Gastrocnemius medialis (tissue), 4 donors: ENCODE measurements at regions not wholly inside any gene's neighbourhood (a gene's known extent, or its start where the extent isn't known, plus 50 kb on each side); places are given as distances from the start of the nearest gene placed in this dataset.
"Not testable (repeated sequence)": the region's sequence is repeated elsewhere in the genome, so short reads cannot be mapped to it uniquely, and the experiment has no call there.

Experiments
- ATAC-seq, 2 donors: fragments of 150-250 bp; one replicate each; pipeline ENCODE4 v1.9.1; 2016
- DNase-seq, 2 donors: peaks; one replicate each; pipeline ENCODE4 v3.0.0-alpha.2; 2019
- H3K27ac ChIP-seq, 4 donors: fragments of 200-600 bp; sonication (generic); 1 replicate in 1 of 4; 2 replicates in 3 of 4; pipeline ENCODE4 v1.5.1; 2016 to 2018; ENCODE audit warnings: mild to moderate bottlenecking in 2 of 4, moderate library complexity in 1 of 4
- H3K27me3 ChIP-seq, 3 donors: fragments of 200-600 bp; sonication (generic) in 2 of 3; 1 replicate in 1 of 3; 2 replicates in 2 of 3; pipeline versions ENCODE4 v1.5.1 to v1.6.0; 2016 to 2019; ENCODE audit warnings: mild to moderate bottlenecking in 1 of 3, moderate library complexity in 1 of 3
- H3K36me3 ChIP-seq, 2 donors: fragments of 200-600 bp; sonication (generic) in 1 of 2; one replicate each; pipeline ENCODE4 v1.5.1; 2017 to 2018
- H3K4me1 ChIP-seq, 2 donors: fragments of 200-600 bp; sonication (generic) in 1 of 2; one replicate each; pipeline ENCODE4 v1.5.1; 2016 to 2017; ENCODE audit warnings: mild to moderate bottlenecking in 2 of 2
- H3K4me3 ChIP-seq, 4 donors: fragments of 200-600 bp; sonication (generic) in 3 of 4; 1 replicate in 1 of 4; 2 replicates in 3 of 4; pipeline ENCODE4 v1.5.1; 2016 to 2019; ENCODE audit warnings: mild to moderate bottlenecking in 2 of 4
- H3K9me3 ChIP-seq, 3 donors: fragments of 200-600 bp; sonication (generic) in 2 of 3; 1 replicate in 1 of 3; 2 replicates in 2 of 3; pipeline ENCODE4 v1.5.1; 2016 to 2019
- CTCF ChIP-seq, 5 experiments: fragments of 450-650 bp in 3 of 5; fragments of 200-600 bp in 2 of 5; sonication (generic) in 2 of 5; IDR thresholded peaks in 4 of 5; conservative IDR thresholded peaks in 1 of 5; 1 replicate in 4 of 5; 2 replicates in 1 of 5; pipeline ENCODE4 v1.5.1; 2016 to 2019; ENCODE audit warnings: antibody characterized with exemption in 5 of 5, mild to moderate bottlenecking in 3 of 5, moderate library complexity in 3 of 5
- POLR2A ChIP-seq, 2 donors: fragments of 450-650 bp; IDR thresholded peaks; one replicate each; pipeline ENCODE4 v1.6.1; 2017; ENCODE audit warnings: antibody characterized with exemption in 2 of 2, mild to moderate bottlenecking in 2 of 2, moderate library complexity in 2 of 2
- in situ Hi-C, 4 donors: fragments of 200-750 bp; cut with MboI; loops; one replicate each; pipeline versions ENCODE4 v1.15.0 to v1.8.0; 2017; ENCODE audit warnings: low sequenced_read_pairs in 4 of 4
- intact Hi-C: fragments of 100-400 bp; cut with DNase I; formaldehyde crosslinking; loops from one replicate; pipeline ENCODE4 v1.15.1; 2023; ENCODE audit warnings: low total_unique reads

- intact Hi-C loops (no loop called here), in situ Hi-C loops (no loop called here)
- no peak overlapping the region for H3K4me3 ChIP-seq
- no peaks in the 10 kb centered on the region for H3K4me1 ChIP-seq
- no peaks in the 10 kb centered on the region for H3K36me3 ChIP-seq
- TF ChIP-seq CTCF (IDR thresholded peaks at IDR 0.05 in 4 of 5, conservative IDR thresholded peaks at IDR 0.05 in 1 of 5) (no peak), POLR2A (IDR thresholded peaks at IDR 0.05) (no peak)
- DNase-seq (no peak), ATAC-seq (no peak)
- H3K27me3 ChIP-seq: no peaks in the 10 kb centered on the region
- H3K27ac ChIP-seq: no peak overlapping the region
- H3K9me3 ChIP-seq: no peaks in the 10 kb centered on the region
These were observed 111.7 kb upstream of the COBL start for GRCh38 chr7:51428217-51428887.

- intact Hi-C loops: no loop called here
- no peak overlapping the region for H3K27ac ChIP-seq
- H3K27me3 ChIP-seq: no peaks in the 10 kb centered on the region
- in situ Hi-C loops: no loop called here
- H3K4me1 ChIP-seq: no peaks in the 10 kb centered on the region
- DNase-seq: no peak
- no peak for ATAC-seq
- no peaks in the 10 kb centered on the region for H3K9me3 ChIP-seq
- H3K36me3 ChIP-seq: no peaks in the 10 kb centered on the region
- no peak overlapping the region for H3K4me3 ChIP-seq
- TF ChIP-seq CTCF (IDR thresholded peaks at IDR 0.05 in 4 of 5, conservative IDR thresholded peaks at IDR 0.05 in 1 of 5) (no peak), POLR2A (IDR thresholded peaks at IDR 0.05) (no peak)
These were observed 109.6 kb upstream of the COBL start for GRCh38 chr7:51426163-51426562.

GRCh38 chr7:51409934-51410333 is 93.3 kb upstream of the COBL start:
- in situ Hi-C loops, H3K27me3 ChIP-seq, intact Hi-C loops, ATAC-seq, H3K4me3 ChIP-seq, H3K36me3 ChIP-seq, H3K4me1 ChIP-seq, H3K27ac ChIP-seq, DNase-seq, H3K9me3 ChIP-seq: not testable (repeated sequence)

GRCh38 chr7:51397608-51398007 is 81.0 kb upstream of the COBL start:
- H3K27ac ChIP-seq, H3K36me3 ChIP-seq, DNase-seq, H3K27me3 ChIP-seq, H3K4me1 ChIP-seq, intact Hi-C loops, H3K9me3 ChIP-seq, H3K4me3 ChIP-seq, ATAC-seq, in situ Hi-C loops: not testable (repeated sequence)

GRCh38 chr7:51393003-51393402 is 76.4 kb upstream of the COBL start:
- H3K36me3 ChIP-seq, H3K4me3 ChIP-seq, H3K9me3 ChIP-seq, in situ Hi-C loops, H3K4me1 ChIP-seq, DNase-seq, ATAC-seq, H3K27me3 ChIP-seq, intact Hi-C loops, H3K27ac ChIP-seq: not testable (repeated sequence)

- H3K27me3 ChIP-seq, ATAC-seq, in situ Hi-C loops, H3K4me1 ChIP-seq, H3K27ac ChIP-seq, H3K4me3 ChIP-seq, DNase-seq, H3K36me3 ChIP-seq, intact Hi-C loops, H3K9me3 ChIP-seq: not testable (repeated sequence)
These were observed 73.3 kb upstream of the COBL start for GRCh38 chr7:51389952-51390351.

- in situ Hi-C loops, ATAC-seq, DNase-seq, H3K27ac ChIP-seq, H3K9me3 ChIP-seq, H3K4me1 ChIP-seq, intact Hi-C loops, H3K4me3 ChIP-seq, H3K36me3 ChIP-seq, H3K27me3 ChIP-seq: not testable (repeated sequence)
These were observed 72.7 kb upstream of the COBL start for GRCh38 chr7:51389216-51389812.

GRCh38 chr7:51388241-51388640 is 71.6 kb upstream of the COBL start:
- H3K9me3 ChIP-seq, ATAC-seq: not testable (repeated sequence)

GRCh38 chr7:51386806-51387568 is 70.4 kb upstream of the COBL start:
- H3K27ac ChIP-seq, intact Hi-C loops, H3K36me3 ChIP-seq, in situ Hi-C loops, H3K27me3 ChIP-seq, H3K4me3 ChIP-seq, H3K9me3 ChIP-seq, H3K4me1 ChIP-seq, DNase-seq, ATAC-seq: not testable (repeated sequence)

More at GRCh38 chr7:51388241-51388640, 71.6 kb upstream of the COBL start:
- H3K36me3 ChIP-seq, intact Hi-C loops, H3K4me1 ChIP-seq, H3K27ac ChIP-seq, DNase-seq, H3K4me3 ChIP-seq, H3K27me3 ChIP-seq, in situ Hi-C loops: not testable (repeated sequence)

GRCh38 chr7:51386184-51386583 is 69.6 kb upstream of the COBL start:
- H3K4me3 ChIP-seq, H3K9me3 ChIP-seq, H3K4me1 ChIP-seq, in situ Hi-C loops, intact Hi-C loops, H3K27me3 ChIP-seq, H3K36me3 ChIP-seq, ATAC-seq, H3K27ac ChIP-seq, DNase-seq: not testable (repeated sequence)
